ENCODE measurements at regions not wholly inside any gene's neighbourhood (a gene's known extent, or its start where the extent isn't known, plus 50 kb on each side); places are given as distances from the start of the nearest gene placed in this dataset.

DNA sequence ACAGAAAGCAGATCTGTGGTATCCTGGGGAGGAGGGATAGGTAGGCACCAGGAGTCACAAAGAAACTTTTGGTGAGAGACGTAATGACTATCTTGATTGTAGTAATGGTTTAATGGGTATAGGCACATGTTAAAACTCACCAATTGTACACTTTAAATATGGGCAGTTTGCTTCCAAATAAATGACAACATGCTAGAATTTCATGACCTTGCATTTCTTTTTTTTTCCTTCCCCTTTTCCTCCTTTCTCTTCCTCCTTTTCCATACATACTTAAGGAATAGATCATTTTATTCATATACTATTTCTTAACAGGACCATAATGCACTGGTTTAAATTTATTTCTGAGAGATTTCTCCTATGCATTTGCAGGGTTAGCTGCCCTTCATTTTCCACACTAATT is 341.8 kb downstream of the TMEM182 start:
- TF ChIP-seq, protein P1, sequence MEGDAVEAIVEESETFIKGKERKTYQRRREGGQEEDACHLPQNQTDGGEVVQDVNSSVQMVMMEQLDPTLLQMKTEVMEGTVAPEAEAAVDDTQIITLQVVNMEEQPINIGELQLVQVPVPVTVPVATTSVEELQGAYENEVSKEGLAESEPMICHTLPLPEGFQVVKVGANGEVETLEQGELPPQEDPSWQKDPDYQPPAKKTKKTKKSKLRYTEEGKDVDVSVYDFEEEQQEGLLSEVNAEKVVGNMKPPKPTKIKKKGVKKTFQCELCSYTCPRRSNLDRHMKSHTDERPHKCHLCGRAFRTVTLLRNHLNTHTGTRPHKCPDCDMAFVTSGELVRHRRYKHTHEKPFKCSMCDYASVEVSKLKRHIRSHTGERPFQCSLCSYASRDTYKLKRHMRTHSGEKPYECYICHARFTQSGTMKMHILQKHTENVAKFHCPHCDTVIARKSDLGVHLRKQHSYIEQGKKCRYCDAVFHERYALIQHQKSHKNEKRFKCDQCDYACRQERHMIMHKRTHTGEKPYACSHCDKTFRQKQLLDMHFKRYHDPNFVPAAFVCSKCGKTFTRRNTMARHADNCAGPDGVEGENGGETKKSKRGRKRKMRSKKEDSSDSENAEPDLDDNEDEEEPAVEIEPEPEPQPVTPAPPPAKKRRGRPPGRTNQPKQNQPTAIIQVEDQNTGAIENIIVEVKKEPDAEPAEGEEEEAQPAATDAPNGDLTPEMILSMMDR (IDR thresholded peaks at IDR 0.05; ENCODE audit: extremely low read depth, missing control alignments), result no peak

DNA sequence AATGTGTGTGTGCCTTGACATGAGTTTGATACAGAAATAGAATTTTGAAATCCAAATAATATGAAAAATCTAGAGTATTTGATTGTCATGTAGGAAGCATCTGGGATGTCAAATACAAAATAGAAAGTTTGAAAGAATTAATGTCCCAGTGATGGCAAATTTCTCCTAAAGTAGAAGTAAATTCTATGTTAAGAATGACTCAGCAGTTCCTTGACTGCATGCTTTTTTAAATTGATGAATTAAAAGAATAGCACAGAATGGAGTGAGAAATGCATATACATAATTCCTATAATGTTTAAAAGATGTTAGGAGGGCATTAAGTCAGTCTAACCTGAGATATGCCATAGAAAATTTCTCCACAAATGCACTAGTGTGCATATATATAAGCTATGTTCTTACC is 357.5 kb downstream of the TMEM182 start:
- DNase-seq (ENCODE audit: low spot score), result no peak
- TF ChIP-seq, protein P1 (IDR thresholded peaks at IDR 0.05; ENCODE audit: extremely low read depth, missing control alignments), result no peak

More for the DNA sequence above, 341.8 kb downstream of the TMEM182 start:
- no peak for DNase-seq (ENCODE audit: low spot score)

DNA sequence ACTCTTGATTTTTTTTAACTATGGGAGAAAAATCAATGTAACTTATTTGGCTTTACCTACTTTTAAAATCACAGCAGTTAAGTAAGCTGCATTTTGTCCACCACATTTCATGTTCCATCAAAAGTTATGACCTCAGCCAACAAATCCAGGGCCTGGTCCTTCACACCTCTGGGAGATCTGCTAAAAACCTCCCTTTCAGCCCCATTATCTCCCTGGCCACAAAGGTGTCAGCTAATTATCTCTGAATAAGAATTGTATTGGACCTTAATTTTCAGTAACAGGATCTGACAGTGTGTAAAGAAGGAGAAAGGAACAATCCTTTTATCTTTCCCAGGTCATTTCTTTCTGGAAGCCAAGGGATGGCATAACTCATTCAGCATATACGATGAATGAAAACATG is 359.3 kb downstream of the TMEM182 start:
- no peak for DNase-seq (ENCODE audit: low spot score)
- TF ChIP-seq, protein P1 (IDR thresholded peaks at IDR 0.05; ENCODE audit: extremely low read depth, missing control alignments), result no peak

DNA sequence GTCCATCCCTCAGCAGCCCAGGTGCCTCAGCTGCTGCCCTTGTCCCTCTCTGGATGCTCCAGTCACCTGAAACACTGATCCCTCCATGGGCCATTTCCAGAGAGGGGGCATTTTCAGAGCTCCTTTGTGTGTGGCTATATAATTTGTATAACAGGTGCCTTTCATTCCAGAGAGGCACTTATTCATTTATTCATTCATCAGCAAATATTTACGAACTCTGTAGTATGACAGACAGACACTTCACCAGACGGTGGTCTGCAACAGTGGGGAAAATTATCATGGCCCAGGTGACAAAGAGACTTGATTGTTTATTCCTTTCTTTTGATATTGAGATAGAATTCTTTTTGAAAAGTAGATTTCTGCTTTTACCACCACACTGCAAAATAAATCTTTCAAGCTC is 361.7 kb downstream of the TMEM182 start:
- TF ChIP-seq, protein P1 (IDR thresholded peaks at IDR 0.05; ENCODE audit: extremely low read depth, missing control alignments), result no peak
- no peak for DNase-seq (ENCODE audit: low spot score)

DNA sequence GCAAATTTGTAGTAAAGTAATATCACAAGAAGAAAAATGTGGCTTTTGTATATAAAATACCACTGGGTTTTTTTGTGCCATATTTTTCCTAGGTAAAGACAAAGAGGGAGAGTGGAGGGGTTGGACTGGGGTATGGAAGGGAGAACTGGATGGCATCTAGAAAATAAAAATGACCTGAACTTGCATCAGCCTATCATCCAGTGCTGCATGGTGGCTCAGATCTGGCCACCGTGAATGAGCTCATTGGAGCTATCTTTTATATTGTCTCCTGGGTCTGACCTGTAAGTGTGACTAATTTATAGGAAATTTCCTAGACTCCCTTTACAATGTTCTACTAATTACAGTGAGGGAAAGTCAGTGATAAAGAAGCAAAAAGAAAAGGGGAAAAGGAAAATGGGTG is 369.0 kb downstream of the TMEM182 start:
- TF ChIP-seq, protein P1 (IDR thresholded peaks at IDR 0.05; ENCODE audit: extremely low read depth, missing control alignments), result no peak
- DNase-seq (ENCODE audit: low spot score), result no peak

DNA sequence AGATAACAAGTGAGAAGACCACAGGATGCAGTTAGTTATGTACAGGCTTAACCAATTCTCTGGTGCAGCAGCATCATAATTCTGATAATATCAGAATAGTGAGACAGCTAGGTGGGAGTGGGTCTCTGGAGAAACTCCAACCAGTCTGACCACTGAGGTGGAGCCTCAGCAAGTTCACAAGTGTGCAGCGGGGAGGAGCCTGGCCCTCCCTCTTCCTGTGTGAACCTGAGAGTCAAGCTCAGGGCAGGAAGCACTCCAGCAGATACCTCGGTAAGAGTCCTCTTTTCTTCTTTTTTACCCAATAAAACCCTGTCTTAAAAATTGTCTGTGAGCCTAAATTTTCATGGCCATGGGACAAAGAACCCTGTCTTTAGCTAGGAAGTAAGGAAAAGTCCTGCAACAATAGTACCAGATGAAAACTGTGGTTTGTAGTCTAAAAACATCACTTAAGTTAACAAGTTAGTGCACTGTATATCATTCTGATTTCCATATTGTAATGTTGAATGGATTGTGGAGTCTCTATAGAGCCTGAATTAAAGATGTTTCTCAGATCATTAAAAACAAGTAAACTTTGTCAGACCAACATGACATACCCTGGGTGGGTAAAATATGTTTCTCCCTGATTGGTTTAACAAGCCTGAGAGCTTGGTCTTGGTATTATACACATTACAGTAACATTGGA is 370.8 kb downstream of the TMEM182 start:
- no peak for DNase-seq (ENCODE audit: low spot score)
- TF ChIP-seq, protein P1 (IDR thresholded peaks at IDR 0.05; ENCODE audit: extremely low read depth, missing control alignments), result no peak

DNA sequence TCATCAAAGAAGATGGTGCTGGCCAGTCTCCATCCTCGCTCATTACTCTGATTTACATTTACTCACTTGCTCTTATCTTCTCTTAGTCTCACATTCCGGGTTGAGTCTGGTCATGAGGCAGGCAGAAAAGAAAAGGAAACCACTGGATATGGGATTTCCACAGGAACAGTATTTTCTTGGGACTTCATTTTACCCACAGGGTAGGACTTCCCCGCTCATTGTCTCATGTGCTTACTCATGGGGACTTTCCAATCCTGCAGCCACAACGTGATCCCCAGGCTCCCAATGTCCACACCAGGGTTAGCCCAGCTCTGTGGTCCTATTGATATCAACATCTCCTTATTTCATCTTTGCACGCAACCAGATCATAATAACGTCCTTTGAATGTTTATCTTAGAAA is 373.8 kb downstream of the TMEM182 start:
- TF ChIP-seq, protein P1 (IDR thresholded peaks at IDR 0.05; ENCODE audit: extremely low read depth, missing control alignments), result no peak
- DNase-seq (ENCODE audit: low spot score), result no peak

Data from GM20000 (cell line).